HepG2 (cell line): ENCODE measurements at regions not wholly inside any gene's neighbourhood (a gene's known extent, or its start where the extent isn't known, plus 50 kb on each side); places are given as distances from the start of the nearest gene placed in this dataset.

Experiments
- CEBPZ ChIP-seq: IDR thresholded peaks from 2 replicates; pipeline ENCODE4 v1.6.1; 2012; ENCODE audit warnings: low read length, improper control_type of control experiment
- CREM ChIP-seq, 2 experiments: sonication (generic) in 1 of 2; formaldehyde crosslinking in 1 of 2; IDR thresholded peaks; 2 replicates each; pipeline versions ENCODE4 v1.4.0 to v1.6.1; 2016 to 2020; ENCODE audit warnings: antibody characterized with exemption in 1 of 2, mild to moderate bottlenecking in 1 of 2, missing genetic modification reagents in 1 of 2
- EHMT2 ChIP-seq: fragments of 200-600 bp; sonication (generic); IDR thresholded peaks from 2 replicates; pipeline ENCODE4 v1.7.0; 2017; ENCODE audit warnings: antibody characterized with exemption, low read depth, low read length, borderline replicate concordance
- MED1 ChIP-seq: sonication (generic); formaldehyde crosslinking; IDR thresholded peaks from 2 replicates; pipeline ENCODE4 v1.4.0; 2020; ENCODE audit warnings: missing genetic modification reagents
- NFE2L2 ChIP-seq: fragments of 150-350 bp; IDR thresholded peaks from 2 replicates; pipeline ENCODE4 v1.6.1; 2014; ENCODE audit warnings: low read length
- PATZ1 ChIP-seq: sonication (generic); formaldehyde crosslinking; IDR thresholded peaks from 2 replicates; pipeline ENCODE4 v1.4.0; 2020; ENCODE audit warnings: missing genetic modification reagents
- SNAPC2 ChIP-seq: sonication (generic); formaldehyde crosslinking; IDR thresholded peaks from 2 replicates; pipeline ENCODE4 v1.8.1; 2022; ENCODE audit warnings: mild to moderate bottlenecking, missing genetic modification reagents
- SOX5 ChIP-seq: IDR thresholded peaks from 2 replicates; pipeline ENCODE4 v1.6.1; 2016; ENCODE audit warnings: borderline replicate concordance
- TFE3 ChIP-seq: IDR thresholded peaks from 2 replicates; pipeline ENCODE4 v1.6.1; 2016
- WIZ ChIP-seq: sonication (generic); formaldehyde crosslinking; IDR thresholded peaks from 2 replicates; pipeline ENCODE4 v1.5.1; 2020; ENCODE audit warnings: mild to moderate bottlenecking, missing genetic modification reagents
- ZBTB25 ChIP-seq: IDR thresholded peaks from 2 replicates; pipeline ENCODE4 v1.6.1; 2018; ENCODE audit warnings: missing genetic modification reagents
- ZSCAN20 ChIP-seq: sonication (generic); formaldehyde crosslinking; IDR thresholded peaks from 2 replicates; pipeline ENCODE4 v1.4.0; 2020; ENCODE audit warnings: missing genetic modification reagents, mild to moderate bottlenecking, borderline replicate concordance
- ZSCAN30 ChIP-seq: sonication (generic); formaldehyde crosslinking; IDR thresholded peaks from 2 replicates; pipeline ENCODE4 v1.5.0; 2020; ENCODE audit warnings: mild to moderate bottlenecking, missing genetic modification reagents
- ZSCAN5A ChIP-seq: sonication (generic); formaldehyde crosslinking; IDR thresholded peaks from 2 replicates; pipeline ENCODE4 v1.8.0; 2022; ENCODE audit warnings: mild to moderate bottlenecking, missing genetic modification reagents, borderline replicate concordance

GRCh38 chr2:234733795-234734600 lies 217.8 kb upstream of the SH3BP4 start (continued):
- no peak for TF ChIP-seq CEBPZ
- 0 out of 2 replicates have a peak, but pooled peaks have one; percentile 30 for TF ChIP-seq ZBTB25
- no peak for TF ChIP-seq ZSCAN20 (CRISPR knock-in tag)
- no peak for TF ChIP-seq WIZ (CRISPR knock-in tag)
- peak; percentile 50; the same call in 1 of the 2 replicates for TF ChIP-seq PATZ1 (CRISPR knock-in tag)
- TF ChIP-seq SOX5 (CRISPR knock-in tag): peak; percentile 92
- TF ChIP-seq TFE3 (CRISPR knock-in tag): 0 out of 2 replicates have a peak, but pooled peaks have one; percentile 18
- TF ChIP-seq ZSCAN5A (CRISPR knock-in tag): peak; percentile 46; the same call in 1 of the 2 replicates
- TF ChIP-seq EHMT2: peak; percentile 84; the same call in 1 of the 2 replicates
- TF ChIP-seq ZSCAN30 (CRISPR knock-in tag): no peak
- peak; percentile 24; the same call in 1 of the 2 replicates for TF ChIP-seq MED1 (CRISPR knock-in tag)
- no peak for TF ChIP-seq NFE2L2
- TF ChIP-seq CREM (IDR thresholded peaks at IDR 0.05): 0 out of 2 replicates have a peak, but pooled peaks have one; percentile 38
- TF ChIP-seq CREM (CRISPR knock-in tag; IDR thresholded peaks at IDR 0.05): no peak
- peak; percentile 60; the same call in 1 of the 2 replicates for TF ChIP-seq SNAPC2 (CRISPR knock-in tag)
